CD14-positive monocyte (primary cell): ENCODE measurements at regions not wholly inside any gene's neighbourhood (a gene's known extent, or its start where the extent isn't known, plus 50 kb on each side); places are given as distances from the start of the nearest gene placed in this dataset.
"Not testable (repeated sequence)": the region's sequence is repeated elsewhere in the genome, so short reads cannot be mapped to it uniquely, and the experiment has no call there.

ENCODE experiments used
- DNase-seq, 3 donors: peaks; one replicate each; pipeline ENCODE4 v3.0.0-alpha.2; 2011 to 2022
- H2AFZ ChIP-seq: 2 replicates; pipeline ENCODE4 v1.6.0; 2012; ENCODE audit warnings: mild to moderate bottlenecking, low read depth, low read length, inconsistent platforms; ENCODE audit not compliant: insufficient read depth, poor library complexity, severe bottlenecking
- H3K27ac ChIP-seq, 2 donors: 1 replicate in 1 of 2; 2 replicates in 1 of 2; pipeline ENCODE4 v1.5.1; 2012 to 2013; ENCODE audit warnings: low read length in 2 of 2, control low read depth in 1 of 2, inconsistent platforms in 1 of 2, low read depth in 1 of 2, mild to moderate bottlenecking in 1 of 2
- H3K27me3 ChIP-seq, 2 donors: one replicate each; pipeline versions ENCODE4 v1.6.0 to v1.6.1; 2011 to 2013; ENCODE audit warnings: low read length in 2 of 2; ENCODE audit not compliant: control insufficient read depth in 2 of 2, insufficient read depth in 2 of 2
- H3K36me3 ChIP-seq, 2 donors: replicated peaks in 1 of 2; 1 replicate in 1 of 2; 2 replicates in 1 of 2; pipeline versions ENCODE4 v1.5.1 to v1.6.1; 2012 to 2013; ENCODE audit warnings: low read length in 2 of 2, control low read depth in 1 of 2, inconsistent platforms in 1 of 2, mild to moderate bottlenecking in 1 of 2; ENCODE audit not compliant: insufficient read depth in 2 of 2, control insufficient read depth in 1 of 2
- H3K4me1 ChIP-seq, 2 donors: 1 replicate in 1 of 2; 2 replicates in 1 of 2; pipeline versions ENCODE4 v1.5.1 to v1.6.1; 2012 to 2013; ENCODE audit warnings: low read length in 2 of 2, control low read depth in 1 of 2, inconsistent platforms in 1 of 2, mild to moderate bottlenecking in 1 of 2, moderate library complexity in 1 of 2; ENCODE audit not compliant: insufficient read depth in 2 of 2, control insufficient read depth in 1 of 2
- H3K4me2 ChIP-seq: replicated peaks from 2 replicates; pipeline ENCODE3; 2012; ENCODE audit warnings: low read length, moderate library complexity, mild to moderate bottlenecking; ENCODE audit not compliant: poor library complexity, severe bottlenecking; ENCODE audit errors: extremely low read depth
- H3K4me3 ChIP-seq, 3 experiments: fragments of 200-600 bp in 1 of 3; sonication (generic) in 1 of 3; replicated peaks in 1 of 3; 1 replicate in 2 of 3; 2 replicates in 1 of 3; pipeline ENCODE4 v1.5.1; 2011 to 2013; ENCODE audit warnings: low read length in 3 of 3, mild to moderate bottlenecking in 3 of 3, control low read depth in 2 of 3, low read depth in 2 of 3, inconsistent platforms in 1 of 3, moderate library complexity in 1 of 3
- H3K79me2 ChIP-seq: 2 replicates; pipeline ENCODE4 v1.6.0; 2012; ENCODE audit warnings: mild to moderate bottlenecking, control low read depth, inconsistent platforms, low read length, moderate library complexity; ENCODE audit not compliant: insufficient read depth
- H3K9ac ChIP-seq: 2 replicates; pipeline ENCODE4 v1.6.0; 2017; ENCODE audit warnings: low read length, mild to moderate bottlenecking; ENCODE audit not compliant: insufficient read depth, poor library complexity, severe bottlenecking
- H3K9me3 ChIP-seq, 2 donors: replicated peaks in 1 of 2; 1 replicate in 1 of 2; 2 replicates in 1 of 2; pipeline versions ENCODE4 v1.5.1 to v1.6.1; 2012 to 2013; ENCODE audit warnings: low read length in 2 of 2, control low read depth in 1 of 2; ENCODE audit not compliant: control insufficient read depth in 1 of 2, insufficient read depth in 1 of 2
- H4K20me1 ChIP-seq: 2 replicates; pipeline ENCODE4 v1.6.0; 2012; ENCODE audit warnings: mild to moderate bottlenecking, low read length, control low read depth, moderate library complexity; ENCODE audit not compliant: insufficient read depth
- H3K27ac Mint-ChIP-seq, 7 donors: one replicate each; pipeline ENCODE4 v1.8.0; 2020; ENCODE audit warnings: mild to moderate bottlenecking in 7 of 7, mixed read lengths in 7 of 7, moderate library complexity in 6 of 7, inconsistent platforms in 2 of 7
- H3K27me3 Mint-ChIP-seq, 3 donors: one replicate each; pipeline ENCODE4 v1.8.0; 2021 to 2022; ENCODE audit warnings: low read depth in 3 of 3, mild to moderate bottlenecking in 3 of 3, mixed read lengths in 3 of 3, moderate library complexity in 3 of 3, inconsistent platforms in 1 of 3
- H3K36me3 Mint-ChIP-seq, 2 donors: one replicate each; pipeline ENCODE4 v1.8.0; 2020; ENCODE audit warnings: mixed read lengths in 2 of 2, inconsistent platforms in 1 of 2, mild to moderate bottlenecking in 1 of 2
- H3K4me1 Mint-ChIP-seq: one replicate; pipeline ENCODE4 v1.8.0; 2020; ENCODE audit warnings: mild to moderate bottlenecking, mixed read lengths
- H3K4me3 Mint-ChIP-seq, 2 donors: one replicate each; pipeline ENCODE4 v1.8.0; 2020; ENCODE audit warnings: mild to moderate bottlenecking in 2 of 2, mixed read lengths in 2 of 2, moderate library complexity in 1 of 2
- H3K9me3 Mint-ChIP-seq, 7 donors: one replicate each; pipeline ENCODE4 v1.8.0; 2020 to 2022; ENCODE audit warnings: mixed read lengths in 7 of 7, mild to moderate bottlenecking in 6 of 7, moderate library complexity in 6 of 7, inconsistent platforms in 2 of 7
- CTCF ChIP-seq: fragments of 200-600 bp; IDR thresholded peaks from one replicate; pipeline ENCODE4 v1.8.0; 2022; ENCODE audit warnings: antibody characterized with exemption, mild to moderate bottlenecking
- WGBS: methylation state at CpG from one replicate; pipeline ENCODE4 v1.1.5; 2013; ENCODE audit warnings: missing lambda C conversion rate; ENCODE audit not compliant: insufficient coverage; 5-methylcytosine and 5-hydroxymethylcytosine counted together
- intact Hi-C, 2 donors: fragments of 100-400 bp; cut with micrococcal nuclease; formaldehyde crosslinking; loops; one replicate each; pipeline versions ENCODE4 v1.15.0 to v1.15.1; 2023

GRCh38 chr5:72637058-72637457 lies 129.8 kb upstream of the ZNF366 start:
- Histone ChIP-seq H2AFZ (no peak overlapping the region), H4K20me1 (no peaks in the 10 kb centered on the region), H3K4me2 (no peak overlapping the region), H3K27me3 (no peaks in the 10 kb centered on the region), H3K4me1 (no peaks in the 10 kb centered on the region), H3K36me3 (no peaks in the 10 kb centered on the region), H3K27ac (no peak overlapping the region), H3K79me2 (no peaks in the 10 kb centered on the region), H3K4me3 (no peak overlapping the region), H3K9ac (no peak overlapping the region), H3K9me3 (no peaks in the 10 kb centered on the region)
- Mint-ChIP-seq H3K27ac (no peak overlapping the region), H3K4me3 (no peak overlapping the region), H3K9me3 (peaks cover 0 to 3% (median 0%) of the 10 kb centered on the region in 7 donors), H3K27me3 (peaks cover 2 to 6% (median 5%) of the 10 kb centered on the region in 3 donors), H3K4me1 (no peaks in the 10 kb centered on the region), H3K36me3 (no peaks in the 10 kb centered on the region)
- no peak for DNase-seq
- TF ChIP-seq CTCF, result no peak
- intact Hi-C loops, result no loop called here

GRCh38 chr5:72636565-72636964 lies 129.4 kb upstream of the ZNF366 start:
- H2AFZ ChIP-seq, H3K4me1 Mint-ChIP-seq, H3K36me3 Mint-ChIP-seq, H3K36me3 ChIP-seq, H3K4me3 ChIP-seq, H3K4me1 ChIP-seq, H4K20me1 ChIP-seq, intact Hi-C loops, H3K27me3 ChIP-seq, H3K27me3 Mint-ChIP-seq, H3K79me2 ChIP-seq, DNase-seq, H3K9me3 Mint-ChIP-seq, H3K27ac ChIP-seq, H3K9ac ChIP-seq, H3K4me3 Mint-ChIP-seq, H3K9me3 ChIP-seq, H3K27ac Mint-ChIP-seq, H3K4me2 ChIP-seq: not testable (repeated sequence)
- WGBS, result no CpG with 5 or more reads among the region's 2 CpGs
